ENCODE measurements at regions not wholly inside any gene's neighbourhood (a gene's known extent, or its start where the extent isn't known, plus 50 kb on each side); places are given as distances from the start of the nearest gene placed in this dataset.

GRCh38 chr12:70033310-70033709, 208.3 kb downstream of the MYRFL start:
- no peak for TF ChIP-seq CTCF (conservative IDR thresholded peaks at IDR 0.05 in 1 of 2, IDR thresholded peaks at IDR 0.05 in 1 of 2; ENCODE audit: low read depth in 1 of 2, low read length in 2 of 2)
- TF ChIP-seq EZH2 (IDR thresholded peaks at IDR 0.05; ENCODE audit: low read length, missing control alignments) = no peak

Data from fibroblast of lung (primary cell).